ENCODE measurements at regions not wholly inside any gene's neighbourhood (a gene's known extent, or its start where the extent isn't known, plus 50 kb on each side); places are given as distances from the start of the nearest gene placed in this dataset.
A peak's percentile ranks its signal among the peaks of the same experiment; 100 is the strongest.
"Not testable (repeated sequence)": the region's sequence is repeated elsewhere in the genome, so short reads cannot be mapped to it uniquely, and the experiment has no call there.

GRCh38 chr6:165844232-165844631 lies 181.2 kb upstream of the PDE10A start:
- no peak for DNase-seq

DNA sequence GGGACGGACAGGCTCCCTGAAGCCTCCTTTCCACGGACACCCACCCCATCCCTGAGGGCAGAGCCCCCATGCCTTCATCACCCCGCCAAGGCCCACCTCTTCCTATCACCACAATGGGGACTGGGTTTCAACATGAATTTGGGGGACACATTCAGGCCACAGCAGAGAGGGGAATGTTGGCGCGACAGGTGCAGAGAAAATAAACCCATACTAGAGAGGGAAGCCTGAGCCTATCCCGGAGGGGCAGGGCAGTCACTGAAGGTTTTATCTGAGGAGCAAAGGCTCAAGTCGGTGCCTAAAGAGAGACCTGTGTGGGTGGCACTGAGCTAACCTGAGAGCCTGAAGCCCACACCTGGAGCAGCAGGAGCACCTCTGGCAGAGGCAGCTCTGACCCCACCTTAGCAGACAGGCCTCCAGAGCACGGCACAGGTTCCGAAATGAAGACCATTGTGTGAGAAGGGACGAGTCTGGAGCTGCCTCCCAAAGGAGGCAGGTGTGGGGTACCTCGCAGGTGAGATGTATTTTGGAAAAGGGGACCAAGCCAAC lies 180.6 kb upstream of the PDE10A start:
- no peak for DNase-seq

DNA sequence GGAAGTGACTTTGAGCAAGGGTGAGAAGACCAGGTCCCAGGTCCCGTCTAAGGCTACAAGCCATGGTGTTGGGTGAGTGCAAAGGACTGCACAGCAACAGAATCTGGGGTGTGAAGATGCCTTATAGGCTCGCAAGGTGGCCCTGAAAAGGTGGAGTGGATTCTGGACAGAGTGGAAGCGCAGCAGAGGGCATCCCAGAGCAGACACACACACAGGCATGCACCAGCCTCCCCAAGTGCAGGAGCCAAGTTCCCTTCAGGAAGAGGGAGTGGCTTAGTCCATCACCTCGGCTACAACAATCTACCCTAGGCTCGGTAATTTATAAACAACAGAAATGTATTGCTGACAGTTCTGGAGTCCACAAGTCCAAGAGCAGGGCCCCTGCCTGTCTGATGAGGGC lies 180.1 kb upstream of the PDE10A start:
- no peak for DNase-seq

GRCh38 chr6:165842281-165842936 lies 179.4 kb upstream of the PDE10A start:
- DNase-seq = no peak

DNA sequence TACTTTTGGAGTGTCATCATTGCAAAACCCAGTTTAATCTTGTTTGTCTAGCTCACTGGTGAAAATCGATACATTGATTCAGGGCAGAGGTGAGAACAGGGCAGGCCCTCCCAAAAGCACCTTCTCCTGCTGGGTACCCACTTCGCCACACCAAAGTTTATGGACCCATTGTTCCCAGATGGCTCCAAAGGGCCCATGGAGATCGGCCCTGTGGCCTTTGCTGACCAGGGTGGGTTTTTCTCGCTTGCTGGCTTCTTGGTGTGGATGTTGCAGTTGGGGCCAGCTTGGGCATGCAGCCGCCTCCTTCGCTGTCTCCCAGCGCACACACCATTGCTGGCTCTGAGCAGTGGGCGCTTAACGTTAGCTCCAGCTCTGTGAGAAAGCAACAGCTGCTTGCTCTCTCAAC lies 178.1 kb upstream of the PDE10A start:
- DNase-seq = no peak

DNA sequence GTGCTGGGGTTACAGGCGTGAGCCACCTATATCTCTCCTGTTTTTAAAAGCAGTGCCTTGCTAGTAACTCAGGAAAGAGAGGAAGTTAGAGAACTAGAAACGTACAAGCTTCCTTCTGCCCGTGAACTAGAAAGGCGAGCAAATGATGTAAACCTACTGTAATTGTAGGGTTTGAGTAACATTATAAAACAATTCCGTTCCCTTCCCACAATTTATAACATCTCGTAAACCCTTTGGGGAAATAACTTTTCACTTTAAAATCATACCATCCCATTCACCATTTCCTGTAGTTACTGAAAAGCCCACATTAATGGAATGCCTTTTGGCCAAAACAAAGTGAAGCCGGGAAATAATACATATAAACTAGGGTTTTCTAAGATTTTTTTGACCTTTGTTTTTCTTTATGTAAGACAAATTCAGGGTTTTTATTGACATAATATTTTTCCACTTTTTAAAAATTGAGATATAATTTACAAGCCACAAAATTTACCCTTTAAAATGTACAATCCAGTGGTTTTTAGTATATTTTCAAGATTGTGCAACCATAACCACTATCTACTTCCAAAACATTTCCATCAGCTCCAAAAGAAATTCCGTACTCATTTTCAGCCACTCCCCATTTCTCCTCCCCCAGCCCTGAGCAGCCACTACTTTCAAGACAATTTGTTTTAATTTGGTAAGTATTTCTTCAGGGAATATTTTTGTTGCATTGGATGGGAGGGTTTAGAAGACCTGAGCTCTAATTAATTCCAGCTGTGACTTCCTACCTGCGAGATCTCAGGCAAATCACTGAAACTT lies 175.1 kb upstream of the PDE10A start:
- DNase-seq = no peak

DNA sequence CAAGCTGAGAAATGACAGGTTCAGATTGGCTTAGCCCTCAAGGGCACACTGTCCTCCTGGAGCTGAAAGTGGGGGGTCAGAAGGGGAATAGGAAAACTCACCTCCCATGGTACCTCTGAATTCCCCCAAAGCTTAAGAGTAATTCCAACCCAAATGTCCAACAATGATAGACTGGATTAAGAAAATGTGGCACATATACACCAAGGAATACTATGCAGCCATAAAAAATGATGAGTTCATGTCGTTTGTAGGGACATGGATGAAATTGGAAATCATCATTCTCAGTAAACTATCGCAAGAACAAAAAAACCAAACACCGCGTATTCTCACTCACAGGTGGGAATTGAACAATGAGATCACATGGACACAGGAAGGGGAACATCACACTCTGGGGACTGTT lies 173.6 kb upstream of the PDE10A start:
- DNase-seq = not testable (repeated sequence)

DNA sequence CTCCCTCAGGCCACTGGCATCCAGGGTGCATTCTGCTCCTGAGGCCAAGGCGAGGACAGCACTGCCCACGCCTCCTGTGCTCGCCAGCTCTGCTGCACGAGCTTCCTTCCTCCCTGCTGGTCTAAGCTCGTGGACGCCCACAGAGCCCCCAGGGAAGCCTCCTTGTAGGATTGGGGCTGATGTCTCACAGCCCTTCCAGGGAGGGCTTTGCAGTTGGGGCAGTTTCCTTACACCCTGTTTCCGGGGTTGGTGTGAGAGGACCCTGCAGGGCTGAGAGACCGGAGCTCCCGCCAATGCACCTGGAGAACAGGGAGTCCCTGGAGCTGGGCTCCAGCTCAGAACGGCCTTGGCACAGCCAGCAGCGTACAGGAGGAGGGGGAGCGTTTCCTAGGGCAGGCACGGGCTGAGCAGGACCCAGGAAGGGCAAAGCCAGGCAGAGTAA lies 172.4 kb upstream of the PDE10A start:
- DNase-seq = no peak

GRCh38 chr6:165834613-165835259 lies 171.7 kb upstream of the PDE10A start:
- DNase-seq = peak; percentile 80

DNA sequence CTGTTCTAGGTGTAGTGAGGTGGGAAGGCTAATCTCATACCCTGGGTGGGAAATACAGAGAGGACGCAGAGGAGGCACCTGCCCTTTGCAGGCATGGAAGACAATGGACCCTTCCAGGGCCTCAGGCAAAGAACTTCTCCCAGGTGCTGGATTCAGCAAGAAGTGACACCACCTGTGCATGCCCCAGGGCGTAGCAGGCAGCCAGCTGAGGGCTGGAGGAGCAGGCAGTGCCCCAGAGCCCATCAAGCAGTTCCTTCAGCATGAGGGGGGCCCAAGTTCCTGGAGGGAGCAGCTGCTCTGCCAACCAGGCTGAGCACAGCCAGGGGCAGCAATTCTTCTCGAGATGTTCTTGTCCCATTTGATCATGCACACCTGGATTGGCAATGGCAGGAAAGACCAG lies 170.3 kb upstream of the PDE10A start:
- DNase-seq = no peak

DNA sequence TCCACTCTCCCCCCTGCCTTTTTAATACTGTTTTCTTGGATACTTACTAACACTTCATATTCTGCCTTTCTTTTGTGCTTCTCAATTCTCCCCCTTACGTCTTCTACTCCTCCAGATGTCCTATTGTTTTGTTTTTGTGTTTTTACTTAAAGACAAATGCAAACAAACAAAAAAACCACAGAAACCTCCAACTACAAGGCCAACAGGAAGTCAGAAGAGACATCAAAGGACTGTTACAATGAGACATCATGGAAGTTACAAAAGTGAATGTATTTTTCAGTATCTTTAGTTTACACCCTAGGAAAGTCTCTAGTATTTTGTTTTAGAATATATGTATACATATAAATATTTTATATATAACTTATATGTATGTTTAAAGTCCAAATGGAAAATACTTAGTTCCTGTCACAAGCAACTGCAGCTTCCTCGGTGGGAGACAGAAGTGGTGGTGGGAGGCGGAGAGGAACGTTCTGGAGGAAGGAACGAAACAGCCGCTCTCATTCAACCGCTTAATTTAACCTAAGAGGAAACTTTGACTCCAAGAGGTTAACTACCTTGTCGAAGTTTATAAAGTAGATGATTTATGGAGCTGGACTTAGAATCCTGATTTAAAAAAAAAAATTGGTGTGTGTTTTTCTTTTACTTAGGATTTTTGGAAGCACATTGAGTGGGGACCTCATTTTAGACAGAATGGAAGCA lies 168.9 kb upstream of the PDE10A start:
- no peak for DNase-seq

- DNase-seq = no peak
Measured at GRCh38 chr6:165830761-165831160, 167.7 kb upstream of the PDE10A start.

DNA sequence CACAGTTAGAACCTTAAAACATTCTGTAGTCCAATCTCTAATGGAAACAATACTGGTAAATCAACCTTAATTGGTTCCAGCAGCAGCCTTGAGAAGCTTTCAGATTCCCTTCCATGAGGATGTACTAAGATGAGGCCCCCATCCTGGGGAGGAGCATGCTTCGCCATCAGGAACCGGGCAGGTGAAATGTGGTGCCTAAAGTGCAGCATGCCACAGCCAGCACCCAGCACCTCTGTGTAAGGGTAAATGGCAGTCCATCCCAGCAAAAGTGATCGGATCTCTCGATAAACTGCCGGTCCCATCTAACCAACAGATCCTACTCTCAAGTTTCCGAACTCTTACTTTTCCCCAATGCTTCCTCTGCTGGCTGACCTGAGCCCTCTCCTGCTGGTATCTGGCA lies 166.3 kb upstream of the PDE10A start:
- no peak for DNase-seq

GRCh38 chr6:165827190-165827518 lies 164.1 kb upstream of the PDE10A start:
- no peak for DNase-seq

GRCh38 chr6:165826487-165827189 lies 163.6 kb upstream of the PDE10A start:
- no peak for DNase-seq

DNA sequence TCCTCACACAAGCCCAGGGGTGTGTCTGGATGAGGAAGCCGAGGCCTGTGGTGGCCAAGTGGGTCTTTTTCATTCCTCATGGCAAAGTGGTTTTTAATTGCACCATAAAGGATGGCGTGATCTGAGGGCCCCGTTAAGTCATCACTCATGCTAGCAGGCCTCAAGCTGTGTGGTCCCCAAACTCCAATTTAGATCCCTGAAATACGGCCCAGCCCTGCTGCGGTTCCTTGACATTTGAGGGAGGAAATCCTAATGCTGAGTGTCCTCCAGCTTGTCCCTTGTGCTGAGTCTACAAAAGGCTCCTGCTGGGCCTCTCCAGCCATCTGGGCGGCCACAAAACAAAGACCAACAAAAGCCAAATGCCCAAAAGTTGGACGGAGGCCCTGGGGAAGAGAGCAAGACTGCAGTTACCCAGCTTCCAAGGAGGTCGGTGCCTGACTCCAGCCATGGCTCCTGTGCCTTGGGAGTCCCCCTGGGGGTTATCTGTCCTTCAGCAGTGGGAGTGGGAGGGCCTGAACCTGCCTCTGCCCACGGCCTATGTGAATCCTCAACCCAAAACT lies 162.3 kb upstream of the PDE10A start:
- no peak for DNase-seq

DNA sequence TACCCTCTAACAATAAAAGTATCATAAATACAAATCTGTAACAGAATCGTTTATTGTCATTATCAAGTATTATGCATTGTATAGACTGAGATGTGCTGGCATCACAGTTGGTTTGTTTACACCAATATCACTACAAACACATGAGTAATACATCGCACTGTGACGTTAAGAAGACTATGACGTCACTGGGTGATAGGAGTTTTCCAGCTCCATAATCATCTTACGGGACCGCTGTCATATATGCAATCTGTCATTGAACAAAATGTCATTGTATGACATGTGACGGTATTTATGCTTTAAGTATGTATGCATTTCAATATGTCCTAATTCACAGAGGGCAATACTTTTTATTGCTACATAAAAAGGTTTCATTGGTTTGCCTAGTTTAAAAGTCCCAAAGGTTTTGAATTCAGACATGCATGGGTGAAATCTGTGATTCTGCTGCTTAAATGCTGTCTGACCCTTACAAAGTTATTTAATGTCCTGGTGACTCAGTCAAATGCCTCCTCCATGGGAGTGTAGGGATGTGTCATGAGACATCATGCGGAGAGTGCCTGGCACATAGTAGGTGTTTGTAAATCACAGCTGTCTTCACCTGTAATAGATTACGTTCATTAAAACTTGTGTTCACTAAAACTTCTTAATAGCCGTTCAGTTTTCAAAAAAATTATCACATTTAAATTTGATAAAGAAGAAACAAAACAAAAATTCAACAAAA lies 160.7 kb upstream of the PDE10A start:
- DNase-seq = no peak

GRCh38 chr6:165822501-165822900 lies 159.5 kb upstream of the PDE10A start:
- no peak for DNase-seq

- no peak for DNase-seq
Measured at GRCh38 chr6:165821754-165822153, 158.7 kb upstream of the PDE10A start.

DNA sequence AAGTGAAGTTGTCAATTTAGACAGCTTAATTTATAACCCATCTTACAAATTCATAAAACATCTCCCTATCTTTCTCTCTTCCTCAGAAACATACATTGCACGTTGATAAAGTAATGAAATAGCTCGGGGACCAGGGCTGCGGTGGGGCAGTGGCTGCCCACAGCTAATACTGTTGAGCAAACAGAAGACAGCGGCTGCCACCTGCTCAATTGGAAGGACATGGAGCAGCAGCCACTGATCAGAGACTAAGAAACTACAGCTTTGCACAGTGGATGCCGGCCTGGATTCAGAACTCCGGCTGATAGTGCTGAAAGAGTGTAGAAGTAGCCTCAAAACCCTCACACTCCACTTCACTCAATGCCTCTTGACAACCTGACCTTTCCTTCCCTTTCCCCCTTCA lies 157.9 kb upstream of the PDE10A start:
- no peak for DNase-seq

DNA sequence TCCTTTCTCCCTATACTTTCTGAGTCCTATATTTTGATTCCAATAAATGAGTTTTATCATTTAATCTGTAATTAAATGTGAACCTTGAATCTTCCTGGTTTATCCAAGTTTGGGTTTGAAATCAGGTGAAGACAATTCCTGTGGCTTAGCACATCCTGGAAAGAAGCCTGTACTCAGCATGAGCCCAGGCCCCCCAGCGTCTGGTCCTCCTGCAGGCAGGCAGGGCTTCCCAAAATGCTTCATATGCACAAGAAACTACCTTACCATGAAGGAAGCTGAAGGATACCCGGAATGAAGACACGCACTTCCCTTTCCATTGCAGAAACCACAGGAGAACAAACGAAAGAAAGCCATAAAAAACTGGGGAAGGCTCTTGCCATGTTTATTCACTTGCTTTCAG lies 157.4 kb upstream of the PDE10A start:
- DNase-seq = no peak
